ENCODE measurements at regions not wholly inside any gene's neighbourhood (a gene's known extent, or its start where the extent isn't known, plus 50 kb on each side); places are given as distances from the start of the nearest gene placed in this dataset.

- no peak for TF ChIP-seq CTCF (IDR thresholded peaks at IDR 0.05; ENCODE audit: low read depth, low read length, poor library complexity, severe bottlenecking)
- no peak for TF ChIP-seq EZH2phosphoT487 (IDR thresholded peaks at IDR 0.05; ENCODE audit: borderline replicate concordance, low read length)
Observed at GRCh38 chr17:27089929-27090247, 204.0 kb upstream of the WSB1 start.
